Stimulated activated CD8-positive, alpha-beta memory T cell treated with anti-CD3 and anti-CD28 coated beads, Interleukin-4, amount 100 ng/mL, for 24 hours (primary cell): ENCODE measurements at regions not wholly inside any gene's neighbourhood (a gene's known extent, or its start where the extent isn't known, plus 50 kb on each side); places are given as distances from the start of the nearest gene placed in this dataset.
"Not testable (repeated sequence)": the region's sequence is repeated elsewhere in the genome, so short reads cannot be mapped to it uniquely, and the experiment has no call there.

Experiments used
- DNase-seq: peaks from one replicate; pipeline ENCODE4 v3.0.0-alpha.2; 2020; ENCODE audit warnings: low read depth

DNA sequence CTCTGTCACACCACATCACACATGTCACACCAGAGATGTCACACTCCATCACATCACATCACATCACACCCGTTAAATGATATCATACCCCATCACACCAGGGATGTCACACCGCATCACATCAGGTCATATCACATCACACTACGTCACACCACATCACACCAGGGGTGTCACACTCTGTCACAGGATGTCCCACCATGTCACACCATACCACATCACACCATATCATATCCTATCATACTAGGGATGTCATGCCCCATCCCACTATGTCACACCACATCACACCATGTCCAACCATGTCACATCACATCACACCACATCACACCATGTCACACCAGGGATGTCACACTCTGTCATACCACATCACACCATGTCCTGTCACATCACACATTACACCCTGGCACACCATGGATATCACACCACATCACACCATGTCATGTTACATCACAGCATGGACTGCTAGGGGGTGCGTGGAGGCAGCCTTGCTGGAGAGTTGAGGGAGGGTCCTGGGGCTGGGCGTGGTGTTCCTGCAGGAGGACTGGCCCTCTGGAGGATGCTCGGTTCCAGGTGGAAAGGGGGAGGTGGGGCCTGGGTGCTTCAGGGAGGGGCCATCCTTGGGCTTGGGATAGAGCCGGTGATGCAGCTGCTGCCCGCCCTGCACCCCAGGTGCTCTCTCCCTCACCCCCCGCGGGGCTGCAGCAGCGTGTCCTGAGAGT lies 134.6 kb downstream of the TMEM121 start:
- DNase-seq = no peak

DNA sequence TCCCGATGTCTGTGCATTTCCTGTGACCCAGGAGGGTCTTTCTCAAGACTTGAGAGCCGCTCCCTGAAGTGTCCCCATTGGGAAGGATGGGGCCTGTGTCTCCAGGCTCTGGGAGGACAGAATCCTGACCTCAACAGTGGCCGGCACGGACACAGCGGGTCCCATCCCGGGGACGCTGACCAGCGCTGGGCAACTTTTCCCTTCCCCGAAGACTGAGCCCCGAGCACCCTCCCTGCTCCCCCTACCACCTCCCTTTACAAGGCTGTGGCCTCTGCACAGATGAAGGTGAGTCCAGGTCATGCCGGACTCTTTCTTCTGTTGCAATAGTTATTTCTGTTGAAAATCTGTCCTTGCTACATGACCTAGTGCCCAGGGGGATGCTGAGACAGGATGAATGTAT lies 135.7 kb downstream of the TMEM121 start:
- not testable (repeated sequence) for DNase-seq

DNA sequence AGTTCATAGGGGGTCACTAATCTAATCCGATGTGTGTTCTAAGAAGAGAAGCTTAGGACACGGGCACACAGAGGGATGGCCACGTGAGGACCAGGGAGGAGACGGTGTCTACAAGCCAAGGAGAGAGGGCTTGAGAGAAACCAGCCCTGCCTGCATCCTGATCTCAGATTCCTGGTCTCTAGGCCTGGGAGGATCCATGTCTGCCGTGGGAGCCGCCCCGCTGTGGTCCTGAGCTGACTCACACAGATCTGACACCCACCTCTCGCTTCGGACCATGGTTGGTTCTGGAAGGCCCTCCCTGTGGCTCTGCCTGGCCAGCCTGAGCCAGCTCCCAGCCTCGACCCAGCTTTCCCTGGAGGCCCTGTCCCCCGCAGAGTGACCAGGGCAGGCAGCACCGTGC lies 136.2 kb downstream of the TMEM121 start:
- DNase-seq = not testable (repeated sequence)

DNA sequence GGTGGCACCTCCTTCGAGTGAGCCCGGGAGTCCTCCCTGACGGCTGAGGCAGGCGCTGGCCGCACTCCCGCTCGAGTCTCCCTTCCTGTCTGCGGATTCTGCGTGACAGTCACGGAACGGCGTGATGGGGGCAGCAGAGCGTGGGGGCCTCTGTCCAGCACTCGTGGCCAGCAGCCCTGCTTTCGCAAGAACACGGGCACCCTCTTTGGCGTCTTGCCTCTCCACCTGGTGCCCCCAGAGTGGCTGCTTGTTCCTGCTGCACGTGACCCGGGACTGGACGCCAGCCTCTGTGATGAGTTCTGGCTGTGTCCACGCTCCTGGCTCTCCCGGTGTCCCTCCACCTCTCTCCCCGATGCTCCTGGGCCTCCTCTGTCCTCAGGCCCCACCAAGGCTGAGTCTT lies 136.9 kb downstream of the TMEM121 start:
- DNase-seq = not testable (repeated sequence)

DNA sequence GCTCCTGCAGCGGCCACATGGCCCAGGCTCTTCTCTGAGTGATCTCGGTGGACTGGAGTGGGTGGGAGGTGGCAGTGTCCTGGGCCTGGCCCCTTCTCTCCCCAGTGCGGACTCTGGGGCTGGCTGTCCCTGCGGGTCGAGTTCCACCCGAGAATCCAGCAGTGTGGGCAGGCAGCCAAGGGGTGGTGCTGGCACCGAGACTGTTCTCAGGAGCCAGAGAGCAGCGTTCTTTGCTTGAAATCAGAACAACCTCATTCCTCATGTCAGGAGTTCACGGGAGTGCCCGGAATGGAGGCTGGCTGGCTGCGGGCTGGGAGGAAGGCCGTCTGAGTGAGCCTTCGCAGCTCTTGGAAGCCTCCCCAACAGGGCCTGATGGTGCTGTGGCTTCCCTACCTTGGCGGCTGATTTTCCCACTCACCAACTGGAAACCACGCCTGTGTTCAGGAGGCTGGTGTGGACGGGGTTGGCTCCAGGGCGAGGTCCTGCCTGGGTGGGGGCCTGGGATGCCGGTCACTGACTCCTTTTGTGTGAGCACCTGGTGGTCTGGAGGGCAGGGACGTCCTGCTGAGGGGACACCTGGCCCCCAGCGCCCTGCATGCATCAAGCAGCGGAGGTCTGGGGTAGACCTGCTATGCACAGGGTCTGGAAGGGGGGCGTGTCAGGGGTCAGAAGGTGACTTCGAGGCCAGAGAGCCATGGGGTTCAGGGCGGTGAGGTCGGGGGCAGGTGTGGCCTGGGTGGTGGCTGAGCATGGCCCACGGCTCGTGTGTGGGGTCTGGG lies 137.6 kb downstream of the TMEM121 start:
- DNase-seq = not testable (repeated sequence)

DNA sequence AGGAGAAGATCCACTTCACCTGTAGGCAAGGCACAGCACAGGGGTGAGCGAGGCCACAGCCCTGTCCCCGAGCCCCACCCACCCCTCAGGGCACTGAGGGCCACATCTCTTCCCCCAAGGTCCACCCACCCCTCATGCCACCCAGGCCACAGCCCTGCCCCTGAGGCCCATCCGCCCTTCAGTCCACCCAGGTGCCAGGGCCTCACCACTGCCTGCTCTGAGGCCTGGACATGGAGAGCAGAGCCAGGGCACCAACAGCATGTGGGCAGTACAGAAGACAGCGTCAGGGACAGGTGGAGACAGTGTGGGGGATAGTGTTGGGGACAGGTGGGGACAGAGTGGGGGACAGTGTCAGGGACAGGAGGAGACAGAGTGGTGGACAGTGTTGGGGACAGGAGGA lies 138.3 kb downstream of the TMEM121 start:
- DNase-seq = no peak

DNA sequence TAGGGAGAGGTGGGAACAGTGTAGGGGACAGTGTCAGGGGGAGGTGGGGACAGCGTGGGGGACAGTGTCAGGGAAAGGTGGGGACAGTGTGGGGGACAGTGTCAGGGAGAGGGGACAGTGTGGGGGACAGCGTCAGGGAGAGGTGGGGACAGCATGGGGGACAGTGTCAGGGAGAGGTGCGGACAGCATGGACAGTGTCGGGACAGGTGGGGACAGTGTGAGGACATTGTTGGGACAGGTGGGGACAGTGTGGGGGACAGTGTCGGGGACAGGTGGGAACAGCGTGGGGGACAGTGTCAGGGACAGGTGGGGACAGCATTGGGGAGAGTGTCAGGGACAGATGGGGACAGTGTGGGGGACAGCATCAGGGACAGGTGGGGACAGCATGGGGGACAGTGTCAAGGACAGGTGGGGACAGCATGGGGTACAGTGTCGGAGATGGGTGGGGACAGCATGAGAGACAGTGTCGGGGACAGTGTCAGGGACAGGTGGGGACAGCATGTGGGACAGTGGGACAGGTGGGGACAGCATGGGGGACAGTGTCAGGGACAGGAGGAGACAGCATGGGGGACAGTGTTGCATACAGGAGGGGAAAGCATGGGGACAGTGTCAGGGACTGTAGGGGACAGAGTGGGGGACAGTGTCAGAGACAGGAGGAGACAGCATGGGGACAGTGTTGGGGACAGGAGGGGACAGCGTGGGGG lies 139.0 kb downstream of the TMEM121 start:
- DNase-seq = no peak

DNA sequence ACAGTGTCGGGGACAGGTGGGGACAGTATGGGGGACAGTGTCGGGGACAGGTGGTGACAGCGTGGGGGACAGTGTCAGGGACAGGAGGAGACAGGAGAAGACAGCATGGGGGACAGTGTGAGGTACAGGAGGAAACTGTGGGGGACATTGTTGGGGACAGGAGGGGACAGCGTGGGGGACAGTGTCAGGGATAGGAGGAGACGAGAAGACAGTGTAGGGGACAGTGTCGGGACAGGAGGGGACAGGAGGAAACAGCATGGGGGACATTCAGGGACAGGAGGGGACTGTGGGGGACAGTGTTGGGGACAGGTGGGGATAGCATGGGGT lies 139.5 kb downstream of the TMEM121 start:
- DNase-seq = no peak

DNA sequence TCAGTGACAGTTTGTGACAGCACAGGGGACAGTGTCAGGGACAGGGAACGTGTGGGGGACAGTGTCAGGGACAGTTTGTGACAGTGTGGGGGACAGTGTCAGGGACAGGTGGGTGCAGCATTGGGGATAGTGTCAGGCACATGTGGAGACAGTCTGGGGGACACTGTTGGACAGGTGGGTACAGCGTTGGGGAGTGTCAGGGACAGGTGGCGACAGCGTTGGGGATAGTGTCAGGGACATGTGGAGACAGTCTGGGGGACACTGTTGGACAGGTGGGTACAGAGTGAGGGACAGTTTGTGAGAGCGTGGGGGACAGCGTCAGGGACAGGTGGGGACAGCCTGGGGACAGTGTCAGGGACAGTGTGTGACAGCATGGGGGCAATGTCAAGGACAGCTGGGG lies 140.0 kb downstream of the TMEM121 start:
- no peak for DNase-seq

DNA sequence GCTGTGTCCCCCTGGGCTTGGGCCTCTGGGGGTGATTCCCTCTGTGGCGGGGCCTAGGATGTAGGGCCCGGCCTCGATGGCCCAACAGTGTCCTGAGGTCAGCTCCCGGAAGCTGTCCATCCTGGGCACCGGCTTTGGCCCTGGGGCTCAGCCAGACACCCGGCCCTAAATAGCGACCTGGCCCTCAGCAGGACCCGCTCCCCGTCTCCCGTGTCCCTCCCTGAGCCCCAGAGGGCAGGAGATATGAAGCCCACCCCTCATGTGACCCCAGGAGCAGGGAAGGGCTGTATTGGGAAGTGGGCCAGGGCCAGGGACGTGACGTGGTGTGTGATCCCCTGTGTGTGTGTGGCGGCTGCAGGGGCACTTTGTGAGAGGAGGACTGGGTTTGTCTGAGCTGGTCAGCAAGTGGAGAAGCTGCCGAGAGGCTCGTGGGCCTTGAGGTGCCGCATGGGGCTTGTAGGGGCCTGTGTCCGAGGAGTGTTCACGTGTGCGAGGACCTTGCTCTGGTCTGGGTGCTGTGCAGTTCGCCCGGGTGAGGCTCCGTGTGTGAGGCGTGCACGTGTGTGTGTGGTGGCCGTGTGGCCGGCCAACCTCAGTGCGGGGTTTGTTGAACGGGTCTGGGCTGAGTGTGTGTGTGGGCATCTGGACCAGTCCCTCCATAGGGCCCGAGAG lies 140.7 kb downstream of the TMEM121 start:
- DNase-seq = not testable (repeated sequence)

DNA sequence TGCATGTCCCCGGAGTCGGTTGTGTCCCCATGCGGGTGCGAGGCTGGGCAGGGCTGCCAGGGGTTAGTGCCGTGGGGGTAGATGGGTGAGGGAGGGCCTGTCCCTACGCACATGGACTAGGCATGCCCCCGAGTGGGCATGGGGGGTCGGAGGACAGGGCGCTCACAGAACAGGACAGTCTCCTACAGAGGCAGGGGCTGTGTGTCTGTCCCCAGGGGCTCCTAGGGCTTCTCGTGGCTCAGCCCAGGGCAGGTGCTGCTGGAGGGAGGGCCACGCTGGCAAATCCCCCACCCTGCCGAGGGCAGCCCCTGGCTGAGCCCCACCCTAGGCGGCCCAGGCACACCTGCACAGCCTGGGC lies 141.3 kb downstream of the TMEM121 start:
- DNase-seq = not testable (repeated sequence)

DNA sequence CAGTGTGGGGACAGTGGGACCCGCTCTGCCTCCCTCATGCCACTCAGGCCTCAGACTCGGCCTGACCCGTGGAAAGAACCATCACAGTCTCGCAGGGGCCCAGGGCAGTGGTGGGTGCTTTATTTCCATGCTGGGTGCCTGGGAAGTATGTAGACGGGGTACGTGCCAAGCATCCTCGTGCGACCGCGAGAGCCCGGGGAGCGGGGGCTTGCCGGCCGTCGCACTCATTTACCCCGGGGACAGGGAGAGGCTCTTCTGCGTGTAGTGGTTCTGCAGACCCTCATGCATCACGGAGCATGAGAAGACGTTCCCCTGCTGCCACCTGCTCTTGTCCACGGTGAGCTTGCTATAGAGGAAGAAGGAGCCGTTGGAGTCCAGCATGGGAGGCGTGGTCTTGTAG lies 141.6 kb downstream of the TMEM121 start:
- not testable (repeated sequence) for DNase-seq

DNA sequence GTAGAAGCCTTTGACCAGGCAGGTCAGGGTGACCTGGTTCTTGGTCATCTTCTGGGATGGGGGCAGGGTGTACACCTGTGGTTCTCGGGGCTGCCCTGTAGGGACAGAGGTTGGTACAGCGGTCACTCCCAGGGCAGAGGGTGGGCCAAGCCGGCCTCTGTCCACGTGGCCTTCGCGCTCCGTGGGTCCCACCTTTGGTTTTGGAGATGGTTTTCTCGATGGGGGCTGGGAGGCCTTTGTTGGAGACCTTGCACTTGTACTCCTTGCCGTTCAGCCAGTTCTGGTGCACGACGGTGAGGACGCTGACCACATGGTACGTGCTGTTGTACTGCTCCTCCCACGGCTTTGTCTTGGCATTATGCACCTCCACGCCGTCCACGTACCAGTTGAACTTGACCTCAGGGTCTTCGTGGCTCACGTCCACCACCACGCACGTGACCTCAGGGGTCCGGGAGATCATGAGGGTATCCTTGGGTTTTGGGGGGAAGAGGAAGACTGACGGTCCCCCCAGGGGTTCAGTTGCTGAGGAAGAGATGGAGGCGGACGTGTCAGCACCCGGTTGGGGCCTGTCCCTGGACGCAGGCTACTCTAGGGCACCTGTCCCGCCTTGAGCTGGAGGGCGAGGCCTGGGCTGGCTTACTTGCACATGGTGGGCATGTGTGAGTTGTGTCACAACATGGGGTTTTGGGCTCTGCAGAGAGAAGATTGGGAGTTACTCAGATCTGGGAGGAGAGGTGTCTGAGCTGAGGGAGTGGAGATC lies 142.3 kb downstream of the TMEM121 start:
- DNase-seq = not testable (repeated sequence)

DNA sequence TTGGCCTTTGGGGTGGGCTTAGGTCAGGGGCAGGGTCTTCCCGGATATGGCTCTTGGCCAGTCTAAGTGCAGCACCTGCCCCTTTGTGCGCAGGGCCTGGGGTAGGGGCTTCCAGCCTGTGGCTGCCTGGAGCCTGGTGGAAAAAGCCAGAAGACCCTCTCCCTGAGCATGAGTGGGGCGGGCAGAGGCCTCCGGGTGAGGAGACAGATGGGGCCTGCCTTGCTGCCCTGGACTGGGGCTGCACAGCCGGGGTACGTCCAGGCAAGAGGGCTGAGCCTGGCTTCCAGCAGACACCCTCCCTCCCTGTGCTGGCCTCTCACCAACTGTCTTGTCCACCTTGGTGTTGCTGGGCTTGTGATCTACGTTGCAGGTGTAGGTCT lies 142.8 kb downstream of the TMEM121 start:
- DNase-seq = not testable (repeated sequence)

DNA sequence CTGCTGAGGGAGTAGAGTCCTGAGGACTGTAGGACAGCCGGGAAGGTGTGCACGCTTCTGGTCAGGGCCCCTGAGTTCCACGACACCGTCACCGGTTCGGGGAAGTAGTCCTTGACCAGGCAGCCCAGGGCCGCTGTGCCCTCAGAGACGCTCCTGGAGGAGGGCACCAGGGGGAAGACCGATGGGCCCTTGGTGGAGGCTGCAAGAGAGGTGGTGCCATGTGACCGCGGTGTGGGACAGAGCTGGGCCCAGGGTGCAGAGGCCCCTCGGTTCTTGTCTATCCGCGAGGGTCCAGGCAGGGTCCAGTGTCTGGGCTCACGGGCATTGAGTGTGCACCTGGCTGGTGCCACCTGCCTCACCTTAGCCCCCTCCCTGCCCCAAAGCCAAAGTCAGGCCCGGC lies 143.3 kb downstream of the TMEM121 start:
- not testable (repeated sequence) for DNase-seq

DNA sequence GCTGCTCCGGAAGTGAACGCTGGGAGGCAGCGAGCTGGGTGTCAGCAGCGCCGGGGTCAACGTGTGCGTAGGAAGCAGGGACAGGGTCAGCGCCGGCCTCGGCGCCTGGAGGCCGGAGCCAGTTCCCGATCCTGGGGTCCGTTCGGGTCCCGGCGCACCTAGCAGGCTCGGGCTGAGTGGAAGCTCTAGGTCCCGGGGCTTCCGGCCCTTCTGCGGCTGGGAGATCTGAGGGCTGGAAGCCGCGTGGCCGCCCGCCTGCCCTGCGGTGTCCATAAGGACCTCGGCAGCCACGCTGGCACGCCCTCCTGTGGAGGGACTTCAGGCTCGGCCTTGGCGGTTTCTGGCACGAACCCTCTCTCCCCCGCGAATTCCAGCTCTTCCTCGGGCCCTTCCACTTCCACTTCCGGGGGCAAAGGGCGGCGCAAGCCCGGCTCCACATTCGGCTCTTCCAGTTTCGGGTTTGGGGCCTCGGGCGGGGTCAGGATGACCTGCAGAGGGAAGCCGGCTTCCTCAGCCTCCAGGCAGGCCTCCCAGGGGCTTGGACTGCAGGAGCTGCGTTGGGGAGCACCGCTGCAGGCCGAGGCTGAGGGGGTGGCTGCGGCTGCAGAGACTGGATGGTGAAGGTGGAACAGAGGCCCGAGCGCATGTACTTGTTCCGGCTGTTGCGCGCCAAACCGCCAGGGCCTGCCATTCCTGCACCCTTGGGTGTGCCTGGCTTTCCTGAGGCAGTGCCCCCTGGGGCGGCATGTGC lies 146.2 kb downstream of the TMEM121 start:
- not testable (repeated sequence) for DNase-seq

DNA sequence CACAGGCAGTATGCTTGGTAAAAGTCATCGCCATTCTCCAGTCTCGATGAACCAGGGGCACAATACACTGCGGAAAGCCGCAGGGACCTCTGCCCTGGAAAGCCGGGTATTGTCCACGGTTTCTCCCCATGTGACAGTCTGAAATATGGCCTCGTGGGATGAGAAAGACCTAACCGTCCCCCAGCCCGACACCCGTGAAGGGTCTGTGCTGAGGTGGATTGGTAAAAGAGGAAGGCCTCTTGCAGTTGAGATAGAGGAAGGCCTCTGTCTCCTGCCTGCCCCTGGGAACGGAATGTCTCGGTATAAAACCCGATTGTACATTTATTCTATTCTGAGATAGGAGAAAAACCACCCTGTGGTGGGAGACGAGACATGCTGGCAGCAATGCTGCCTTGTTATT lies 149.1 kb downstream of the TMEM121 start:
- not testable (repeated sequence) for DNase-seq

DNA sequence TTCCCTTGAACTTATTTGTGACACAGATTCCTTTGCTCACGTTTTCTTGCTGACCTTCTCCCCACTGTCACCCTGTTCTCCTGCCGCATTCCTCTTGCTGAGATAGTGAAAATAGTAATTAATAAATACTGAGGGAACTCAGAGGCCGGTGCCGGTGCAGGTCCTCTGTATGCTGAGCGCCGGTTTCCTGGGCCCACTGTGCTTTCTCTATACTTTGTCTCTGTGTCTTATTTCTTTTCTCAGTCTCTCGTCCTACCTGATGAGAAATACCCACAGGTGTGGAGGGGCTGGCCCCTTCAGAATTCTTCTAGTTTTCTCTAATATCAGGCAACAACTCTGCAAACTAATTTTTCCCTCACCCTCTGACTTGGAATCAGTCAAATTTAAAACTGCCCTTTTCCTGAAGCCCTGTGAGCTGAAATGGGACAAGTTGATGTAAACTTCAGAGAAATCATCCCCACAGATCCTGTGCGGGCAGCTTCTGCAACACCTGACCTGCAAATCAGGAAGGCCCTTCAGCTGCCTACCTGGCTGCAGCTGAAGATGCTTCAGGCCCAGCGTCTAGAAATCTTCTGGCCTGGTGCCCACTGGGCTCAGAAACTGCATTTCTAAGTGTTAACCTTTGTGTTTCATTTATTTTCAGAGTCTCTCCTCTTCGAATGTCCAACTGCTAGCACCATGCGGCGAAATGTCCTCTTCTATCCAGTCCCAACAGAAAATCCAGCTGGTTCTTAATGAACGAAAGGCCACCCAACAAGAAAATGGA lies 149.7 kb downstream of the TMEM121 start:
- not testable (repeated sequence) for DNase-seq

DNA sequence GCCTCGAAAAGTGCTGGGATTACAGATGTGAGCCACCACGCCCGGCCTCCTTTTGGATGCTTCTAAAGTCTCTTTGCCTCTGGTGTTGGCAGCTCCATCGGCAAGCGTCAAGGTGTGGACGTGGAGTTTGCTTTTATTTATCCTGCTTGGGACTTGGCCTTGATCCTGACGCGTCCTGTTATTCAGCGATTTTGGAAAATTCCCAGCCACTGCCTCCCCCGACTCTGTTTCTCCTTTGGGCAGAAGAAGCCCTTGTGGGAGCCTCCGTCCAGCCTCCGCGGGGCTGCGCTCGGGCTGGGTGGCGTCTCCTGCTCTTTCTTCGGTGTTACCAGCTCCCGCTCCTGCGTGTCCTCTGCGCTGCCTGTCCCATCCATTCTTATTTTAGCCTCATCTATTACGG lies 151.7 kb downstream of the TMEM121 start:
- not testable (repeated sequence) for DNase-seq
